AG09309 (cell line): ENCODE measurements at regions not wholly inside any gene's neighbourhood (a gene's known extent, or its start where the extent isn't known, plus 50 kb on each side); places are given as distances from the start of the nearest gene placed in this dataset.

Experiments used
- DNase-seq: peaks from one replicate; pipeline ENCODE4 v3.0.0-alpha.2; 2010; ENCODE audit warnings: low read depth
- H3K4me3 ChIP-seq: 2 replicates; pipeline ENCODE4 v1.5.1; 2011; ENCODE audit warnings: mild to moderate bottlenecking, low read depth, low read length, moderate library complexity; ENCODE audit not compliant: control insufficient read depth
- TF ChIP-seq, protein P1 (sequence below): IDR thresholded peaks from 2 replicates; pipeline ENCODE4 v1.5.1; 2011; ENCODE audit warnings: mild to moderate bottlenecking, low read depth, low read length, inconsistent platforms; ENCODE audit not compliant: insufficient read depth, control insufficient read depth; ENCODE audit errors: missing control alignments

DNA sequence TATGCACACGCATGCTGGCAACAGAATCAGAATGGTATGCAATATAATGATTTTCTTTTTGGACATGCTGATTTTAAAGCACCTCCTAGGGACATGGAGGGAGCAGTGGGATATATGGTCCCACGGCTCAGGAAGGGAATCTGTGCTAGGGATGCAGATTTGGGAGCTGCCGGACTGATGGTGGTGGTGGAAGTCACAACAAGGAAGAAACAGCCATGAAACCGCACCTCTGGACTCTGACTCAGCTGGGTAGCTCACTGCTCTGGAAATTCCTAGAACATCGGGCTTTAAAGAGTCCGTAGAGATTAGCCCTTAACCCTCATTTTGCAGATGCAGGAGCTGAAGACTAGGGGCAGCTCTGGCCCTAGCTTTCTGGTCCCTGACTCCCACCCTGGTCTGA lies 364.3 kb upstream of the KLHL29 start:
- no peak overlapping the region for H3K4me3 ChIP-seq
- DNase-seq: no peak
- TF ChIP-seq, protein P1, sequence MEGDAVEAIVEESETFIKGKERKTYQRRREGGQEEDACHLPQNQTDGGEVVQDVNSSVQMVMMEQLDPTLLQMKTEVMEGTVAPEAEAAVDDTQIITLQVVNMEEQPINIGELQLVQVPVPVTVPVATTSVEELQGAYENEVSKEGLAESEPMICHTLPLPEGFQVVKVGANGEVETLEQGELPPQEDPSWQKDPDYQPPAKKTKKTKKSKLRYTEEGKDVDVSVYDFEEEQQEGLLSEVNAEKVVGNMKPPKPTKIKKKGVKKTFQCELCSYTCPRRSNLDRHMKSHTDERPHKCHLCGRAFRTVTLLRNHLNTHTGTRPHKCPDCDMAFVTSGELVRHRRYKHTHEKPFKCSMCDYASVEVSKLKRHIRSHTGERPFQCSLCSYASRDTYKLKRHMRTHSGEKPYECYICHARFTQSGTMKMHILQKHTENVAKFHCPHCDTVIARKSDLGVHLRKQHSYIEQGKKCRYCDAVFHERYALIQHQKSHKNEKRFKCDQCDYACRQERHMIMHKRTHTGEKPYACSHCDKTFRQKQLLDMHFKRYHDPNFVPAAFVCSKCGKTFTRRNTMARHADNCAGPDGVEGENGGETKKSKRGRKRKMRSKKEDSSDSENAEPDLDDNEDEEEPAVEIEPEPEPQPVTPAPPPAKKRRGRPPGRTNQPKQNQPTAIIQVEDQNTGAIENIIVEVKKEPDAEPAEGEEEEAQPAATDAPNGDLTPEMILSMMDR: no peak

DNA sequence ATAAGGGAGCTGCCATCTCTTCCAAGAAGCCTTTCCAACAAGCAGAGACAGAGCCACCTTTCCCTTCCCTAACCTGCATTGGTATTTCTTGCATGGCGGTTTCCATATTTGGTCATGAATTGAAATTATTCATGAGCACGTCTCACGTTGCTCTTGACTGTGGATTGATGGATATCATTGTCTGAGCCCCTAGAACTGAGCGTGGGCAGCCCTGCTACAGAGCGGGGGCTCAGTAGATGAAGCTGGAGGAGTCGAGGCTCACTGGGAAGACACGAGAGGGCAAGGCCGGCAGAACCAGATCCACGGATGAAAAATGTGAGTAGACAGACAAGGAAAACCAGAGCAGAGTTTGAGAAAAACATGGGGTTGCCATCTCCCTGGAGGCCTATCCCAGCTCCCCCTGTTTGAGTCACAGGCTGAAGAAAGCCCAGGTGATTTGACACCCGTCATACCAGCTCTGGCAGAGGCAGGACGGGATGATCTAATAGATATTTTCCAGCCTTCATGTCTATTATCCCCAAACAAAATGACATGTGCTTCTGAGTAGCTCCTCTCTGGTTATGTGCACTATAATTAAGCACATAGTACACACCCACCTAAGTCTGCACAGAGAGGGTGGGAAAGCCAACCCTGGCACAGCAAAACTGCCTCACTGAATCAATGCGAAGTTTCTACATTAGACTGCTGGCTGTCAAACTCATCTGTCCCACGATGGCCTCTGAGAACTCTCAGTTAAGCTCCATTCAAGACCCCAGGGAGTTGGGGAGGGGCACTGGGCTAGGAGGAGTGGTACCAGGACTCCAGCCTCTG lies 363.5 kb upstream of the KLHL29 start:
- TF ChIP-seq, protein P1: no peak
- H3K4me3 ChIP-seq: no peak overlapping the region
- no peak for DNase-seq

DNA sequence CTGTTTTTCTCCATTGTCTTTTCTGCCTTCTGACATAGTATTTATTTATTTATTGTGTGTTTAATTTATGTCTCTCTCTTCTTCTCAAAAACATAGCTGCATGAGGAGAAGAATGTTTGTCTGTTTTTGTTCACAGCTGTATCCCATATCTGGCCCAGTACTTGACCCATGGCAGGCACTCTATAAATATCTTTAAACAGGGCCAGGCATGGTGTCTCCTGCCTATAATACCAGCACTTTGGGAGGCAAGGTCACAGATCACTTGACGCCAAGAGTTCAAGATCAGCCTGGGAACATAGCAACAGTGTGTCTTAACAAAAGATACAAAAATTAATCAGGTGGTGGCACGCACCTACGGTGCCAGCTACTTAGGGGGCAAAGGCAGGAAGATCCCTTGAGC lies 361.3 kb upstream of the KLHL29 start:
- TF ChIP-seq, protein P1: no peak

DNA sequence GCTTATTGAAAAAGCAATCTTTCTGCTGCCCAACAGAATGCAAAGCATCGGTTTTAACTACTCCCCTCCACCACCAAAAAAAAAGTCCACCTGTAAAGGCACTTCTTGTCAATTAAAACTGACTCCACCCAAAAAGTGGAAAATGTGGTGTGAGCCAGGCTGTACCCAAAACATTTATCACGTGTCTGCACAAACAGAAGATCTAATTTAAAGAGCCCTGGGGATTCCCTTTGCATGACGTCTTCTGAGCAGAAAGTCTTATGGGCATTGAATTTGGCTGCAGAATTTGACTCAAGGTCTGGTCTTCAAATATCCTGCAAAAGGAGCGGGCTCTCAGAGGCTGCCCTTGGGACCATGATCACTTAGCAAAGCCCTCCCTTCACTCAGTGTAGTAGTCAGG lies 358.3 kb upstream of the KLHL29 start:
- H3K4me3 ChIP-seq: no peak overlapping the region
- no peak for DNase-seq
- TF ChIP-seq, protein P1: no peak

More for the DNA sequence above, 361.3 kb upstream of the KLHL29 start:
- H3K4me3 ChIP-seq: no peak overlapping the region
- no peak for DNase-seq

DNA sequence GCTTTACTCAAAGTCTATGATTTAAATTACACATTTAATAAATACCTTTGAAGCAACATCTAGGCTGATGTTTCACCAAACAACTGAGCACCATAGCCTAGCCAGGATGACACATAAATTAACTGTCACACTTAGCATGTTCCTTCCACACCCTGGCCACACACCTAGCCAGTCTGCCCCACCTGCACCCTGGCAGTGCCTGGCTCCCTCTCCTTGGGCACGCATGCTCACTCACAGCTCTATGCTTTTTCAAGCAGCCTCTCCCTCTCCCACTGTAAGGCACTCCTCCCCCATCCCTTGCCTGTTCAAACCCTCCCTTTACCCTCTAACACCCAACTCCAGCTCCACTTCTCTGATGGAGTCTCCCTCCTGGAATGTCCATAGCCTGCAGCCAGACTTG lies 357.6 kb upstream of the KLHL29 start:
- TF ChIP-seq, protein P1: no peak
- no peak overlapping the region for H3K4me3 ChIP-seq
- DNase-seq: no peak

DNA sequence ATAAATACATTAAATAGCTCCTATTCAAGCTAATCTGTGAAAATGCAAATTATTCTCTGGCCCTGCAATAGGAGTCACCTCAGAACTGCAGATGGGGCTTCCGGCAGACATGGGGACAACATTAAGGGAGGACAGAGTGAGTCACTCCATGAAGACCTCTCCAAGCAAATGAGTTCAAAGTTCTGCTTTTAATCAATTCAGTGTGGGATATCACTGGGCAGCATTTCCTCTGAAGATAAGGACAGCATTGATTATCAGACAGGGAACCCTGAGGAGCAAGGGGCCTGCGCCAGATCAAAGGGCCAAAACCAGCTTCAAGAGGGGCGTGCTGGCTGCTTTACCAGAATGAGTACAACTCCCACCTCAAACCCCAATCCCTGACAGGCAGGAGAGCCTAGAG lies 356.9 kb upstream of the KLHL29 start:
- no peak for DNase-seq
- H3K4me3 ChIP-seq: no peak overlapping the region
- TF ChIP-seq, protein P1: no peak
